ENCODE measurements at regions not wholly inside any gene's neighbourhood (a gene's known extent, or its start where the extent isn't known, plus 50 kb on each side); places are given as distances from the start of the nearest gene placed in this dataset.

- no peak for TF ChIP-seq CTCF (IDR thresholded peaks at IDR 0.05)
- TF ChIP-seq POLR2A (IDR thresholded peaks at IDR 0.05): no peak
These were observed 797.5 kb upstream of the SPRY2 start for GRCh38 chr13:81138353-81138980.
